Germinal center (tissue), 1 donor: ENCODE measurements at regions not wholly inside any gene's neighbourhood (a gene's known extent, or its start where the extent isn't known, plus 50 kb on each side); places are given as distances from the start of the nearest gene placed in this dataset.

Source experiments
- DNase-seq: peaks from one replicate; pipeline ENCODE4 v3.0.0; 2012; ENCODE audit warnings: mixed read lengths, low spot score

DNA sequence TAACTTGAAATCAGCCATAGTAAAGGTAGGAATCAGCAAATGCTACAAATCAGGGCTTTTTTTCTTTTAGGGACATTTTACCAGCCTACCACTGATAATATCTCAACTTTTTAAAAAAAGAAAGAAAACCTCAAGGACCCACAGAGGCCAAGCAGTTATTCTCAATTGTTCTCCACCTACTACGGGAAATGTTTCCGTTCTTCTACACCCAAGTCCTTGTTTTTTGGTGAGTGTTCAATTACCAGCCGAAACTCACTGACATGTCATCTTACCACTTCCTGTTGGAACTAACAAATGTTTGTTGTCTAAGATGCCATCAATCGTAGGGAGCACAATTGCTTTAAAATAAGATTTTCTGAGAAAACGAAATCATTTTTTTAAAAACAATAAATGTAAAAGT, 50.2 kb upstream of the CDK1 start:
- DNase-seq: no peak

DNA sequence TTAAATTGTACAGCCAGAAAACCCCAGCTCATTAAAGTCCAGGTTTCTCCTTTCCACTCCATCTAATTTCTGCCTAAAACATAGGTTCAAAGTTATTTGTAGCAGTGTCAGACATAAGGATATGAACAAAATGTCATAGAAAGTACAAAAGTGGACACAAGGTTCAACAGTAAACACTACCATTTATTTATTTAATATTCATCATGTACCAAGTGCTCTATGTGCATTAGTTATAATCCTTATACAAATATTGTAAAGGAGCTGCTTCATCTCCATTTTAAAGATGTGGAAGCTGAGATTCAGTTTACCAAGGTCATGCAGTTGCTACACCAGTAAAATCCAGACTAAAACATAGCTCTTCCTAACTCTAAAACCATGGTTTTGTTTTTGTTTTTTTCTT, 52.0 kb upstream of the CDK1 start:
- no peak for DNase-seq

DNA sequence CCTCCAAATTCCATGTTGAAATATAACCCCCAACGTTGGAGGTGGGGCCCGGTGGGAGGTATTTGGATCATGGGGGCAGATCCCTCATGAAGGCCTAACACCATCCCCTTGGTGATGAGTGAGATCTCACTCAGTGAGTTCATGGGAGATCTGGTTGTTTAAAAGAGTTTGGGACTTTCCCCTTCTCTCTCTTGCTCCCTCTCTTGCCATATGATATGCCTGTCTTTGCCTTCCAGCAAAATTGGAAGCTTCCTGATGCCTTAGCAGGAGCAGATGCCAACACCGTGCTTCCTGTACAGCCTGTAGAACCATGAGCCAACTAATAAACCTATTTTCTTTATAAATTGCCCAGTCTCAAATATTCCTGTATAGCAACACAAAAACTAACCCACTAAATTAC, 55.7 kb upstream of the CDK1 start:
- DNase-seq: no peak

DNA sequence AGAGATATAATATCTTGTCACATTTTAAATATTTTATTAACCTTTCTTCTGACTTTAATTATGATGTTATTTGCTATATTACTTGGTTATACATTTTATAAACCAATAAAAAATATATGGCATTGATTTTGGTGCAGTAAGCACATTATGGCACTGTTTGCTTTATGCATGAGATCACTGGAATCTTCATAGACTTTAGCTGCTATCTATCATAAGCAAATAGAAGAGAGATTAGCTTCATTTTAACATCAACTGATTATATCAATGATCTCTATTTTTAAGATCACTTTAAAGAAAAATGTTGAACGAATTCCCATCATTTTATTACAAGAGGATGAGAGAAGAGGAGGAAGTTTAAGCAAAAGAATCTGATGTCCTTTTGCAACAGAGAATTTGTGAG, 58.6 kb upstream of the CDK1 start:
- DNase-seq: no peak

DNA sequence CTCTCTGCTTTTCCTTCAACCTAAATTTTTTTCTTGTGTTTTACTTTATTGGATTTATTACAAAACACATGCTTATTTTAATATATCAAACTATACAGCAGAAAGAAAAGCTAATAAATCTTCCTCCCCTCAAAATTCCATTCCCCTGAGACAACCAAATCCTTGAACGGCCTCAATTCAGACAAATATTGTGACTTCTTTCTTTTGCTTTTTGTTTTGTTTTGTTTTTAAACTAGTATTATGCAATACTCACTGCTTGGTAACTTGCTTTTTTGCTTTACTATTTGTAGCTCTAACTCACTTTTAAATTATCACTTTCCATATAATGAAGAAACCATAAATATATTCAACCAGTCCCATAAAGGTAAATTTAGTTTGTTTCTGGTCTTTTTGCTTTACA, 59.4 kb upstream of the CDK1 start:
- no peak for DNase-seq

DNA sequence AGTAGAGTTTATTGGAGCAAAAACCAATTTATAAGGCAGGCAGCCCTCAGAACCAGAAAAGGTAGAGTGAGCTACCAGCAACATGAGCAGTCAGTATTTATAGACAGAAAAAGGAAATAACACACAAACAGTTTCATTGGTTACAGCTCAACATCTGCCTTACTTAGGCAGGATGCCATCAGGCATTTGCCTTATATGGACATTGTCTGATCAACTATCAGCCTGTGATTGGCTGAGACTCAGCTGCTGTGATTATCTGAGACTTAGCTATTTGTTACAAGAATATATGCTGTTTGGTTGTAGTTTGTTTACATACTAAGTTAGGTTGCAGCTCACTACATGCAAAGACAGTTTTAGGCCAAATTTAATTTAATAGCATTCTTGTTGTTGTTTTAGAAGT, 60.4 kb upstream of the CDK1 start:
- no peak for DNase-seq

DNA sequence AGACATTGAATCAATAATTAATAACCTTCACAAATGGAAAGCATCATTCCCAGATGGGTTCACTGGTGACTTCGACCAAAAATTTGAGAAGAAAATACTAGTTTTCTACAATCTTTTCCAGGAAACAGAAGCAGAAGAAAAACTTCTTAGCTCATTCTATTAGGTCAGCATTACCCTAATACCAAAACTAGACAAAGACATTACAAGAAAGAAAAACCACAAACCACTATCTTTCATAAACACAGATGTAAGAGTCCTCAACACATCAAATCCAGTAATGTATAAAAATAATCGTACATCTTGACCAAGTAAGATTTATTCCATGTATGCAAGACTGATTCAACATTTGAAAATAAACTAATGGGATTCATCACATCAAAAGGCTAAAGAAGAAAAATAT, 64.0 kb upstream of the CDK1 start:
- no peak for DNase-seq

DNA sequence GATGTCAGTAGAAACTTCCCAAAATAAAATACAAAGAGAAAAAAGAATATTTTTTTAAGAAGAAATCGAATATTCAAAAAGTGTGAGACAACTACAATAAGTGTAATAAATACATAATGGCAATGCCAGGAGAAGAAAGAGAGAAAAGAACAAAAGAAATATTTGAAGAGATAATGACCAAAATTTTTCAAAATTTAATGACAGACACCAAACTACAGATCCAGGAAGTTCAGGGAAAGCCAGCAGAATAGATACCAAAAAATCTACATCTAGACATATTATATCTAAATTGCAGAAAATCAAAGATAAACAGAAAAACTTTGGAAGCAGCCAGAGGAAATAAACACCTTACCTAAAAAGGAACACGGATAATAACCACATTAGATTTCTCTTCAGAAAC, 66.8 kb upstream of the CDK1 start:
- DNase-seq: no peak

DNA sequence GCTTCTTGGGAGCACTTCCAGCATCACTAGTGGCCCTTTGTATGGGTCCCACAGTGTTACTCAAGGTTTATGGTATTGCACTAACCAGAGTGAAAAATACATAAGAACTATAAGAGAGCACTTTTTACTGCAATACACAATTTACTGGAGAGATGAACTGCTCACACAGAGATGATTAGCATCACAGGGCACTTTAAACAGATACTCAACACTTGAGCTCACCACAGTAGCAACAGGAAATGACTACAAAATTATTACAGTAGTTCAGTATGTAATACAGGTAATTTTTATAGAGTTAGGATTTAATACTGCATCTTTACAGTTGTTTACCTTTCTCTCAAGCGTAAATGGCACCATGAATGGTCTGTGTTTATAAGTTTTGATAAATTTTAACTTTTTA, 68.2 kb upstream of the CDK1 start:
- DNase-seq: no peak

DNA sequence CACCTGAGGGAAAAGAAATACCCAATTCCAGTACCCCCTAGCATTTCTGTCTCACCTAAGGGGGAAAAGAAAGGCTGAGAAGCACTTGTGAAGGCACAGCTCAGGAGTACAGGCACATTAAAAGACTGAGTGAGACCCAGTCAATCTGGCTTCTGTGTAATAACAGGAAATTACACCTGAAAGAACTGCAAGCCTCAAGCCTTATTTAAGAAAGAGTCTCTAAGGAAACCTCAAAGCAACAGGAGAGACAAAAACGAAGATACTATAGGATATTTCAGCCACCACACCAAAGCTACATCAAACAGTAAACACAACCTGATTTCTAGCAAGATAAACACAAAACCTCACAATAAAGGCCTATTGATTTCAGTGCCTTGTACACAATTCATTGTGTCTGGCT, 69.6 kb upstream of the CDK1 start:
- DNase-seq: no peak

DNA sequence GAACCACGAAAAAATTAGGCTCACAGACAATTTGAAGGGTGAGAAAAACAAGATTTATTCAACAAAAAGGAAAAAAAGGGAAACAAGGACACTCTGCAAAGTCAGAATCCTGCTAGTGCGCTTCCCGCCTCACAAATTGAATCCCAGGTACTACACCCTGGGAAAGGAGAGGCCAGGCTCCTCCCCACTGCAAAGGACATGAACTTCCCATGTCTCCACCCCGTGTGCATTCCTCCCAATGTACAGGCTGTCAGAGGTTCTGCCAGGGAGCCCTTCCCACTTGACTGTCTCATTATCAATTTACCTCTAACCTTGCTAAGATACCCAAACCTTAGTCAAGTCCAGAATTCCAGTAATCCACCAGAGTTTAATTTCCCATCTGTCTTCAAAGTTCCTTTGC, 70.4 kb upstream of the CDK1 start:
- DNase-seq: no peak

DNA sequence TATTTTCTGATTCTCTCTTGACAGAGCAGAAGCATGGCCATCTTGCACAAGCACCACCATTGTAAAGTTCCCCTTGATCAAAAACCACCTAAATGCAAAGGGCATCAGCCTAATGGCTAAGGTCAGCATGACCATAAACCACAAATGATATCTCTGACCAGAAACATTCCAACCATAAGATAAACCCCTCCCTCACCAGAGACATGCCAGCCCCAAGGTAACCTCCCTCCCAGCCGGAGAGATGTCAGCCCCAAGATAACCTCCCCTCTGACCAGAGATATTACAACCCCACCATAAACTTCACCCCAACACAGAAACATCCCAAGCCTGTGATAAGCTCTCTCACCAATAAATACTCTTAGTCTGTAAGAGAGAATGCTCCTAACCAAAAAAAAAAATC, 72.1 kb upstream of the CDK1 start:
- no peak for DNase-seq

DNA sequence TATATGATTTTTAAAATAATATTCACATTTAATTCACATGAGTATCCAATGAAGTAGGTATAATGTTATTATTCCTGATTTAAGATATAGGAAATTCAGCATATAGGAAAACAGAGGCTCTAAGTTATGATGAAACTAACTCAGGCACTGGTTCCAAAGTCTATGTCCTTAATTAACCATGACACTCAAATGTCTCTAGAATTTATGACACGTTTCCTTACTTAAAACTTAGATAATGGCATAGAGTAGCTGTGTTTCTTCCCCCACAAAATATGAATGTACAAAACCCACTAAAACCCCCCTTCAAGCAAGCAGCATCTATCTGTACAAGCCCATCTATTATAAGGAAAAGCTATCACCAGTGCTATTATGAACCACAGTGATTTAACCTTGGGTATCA, 72.9 kb upstream of the CDK1 start:
- DNase-seq: no peak

DNA sequence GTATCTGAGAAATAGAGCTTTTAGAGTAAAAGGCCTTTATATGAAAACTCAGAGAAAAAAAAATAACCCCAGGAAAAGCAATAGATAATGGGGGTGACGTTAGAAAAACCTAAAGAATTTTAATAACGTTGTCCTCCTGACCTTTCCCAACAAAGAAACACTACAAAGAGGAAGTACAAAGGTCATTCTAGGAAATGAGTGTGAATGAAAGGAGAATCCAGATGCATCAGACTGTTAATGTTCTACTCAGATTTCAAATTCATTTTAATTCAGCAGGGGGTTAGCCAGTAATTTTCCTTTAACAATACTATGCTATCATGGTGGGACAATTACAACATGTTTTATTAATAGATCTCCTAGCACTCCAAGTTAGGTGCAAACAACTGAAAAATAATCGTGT, 73.8 kb upstream of the CDK1 start:
- no peak for DNase-seq

DNA sequence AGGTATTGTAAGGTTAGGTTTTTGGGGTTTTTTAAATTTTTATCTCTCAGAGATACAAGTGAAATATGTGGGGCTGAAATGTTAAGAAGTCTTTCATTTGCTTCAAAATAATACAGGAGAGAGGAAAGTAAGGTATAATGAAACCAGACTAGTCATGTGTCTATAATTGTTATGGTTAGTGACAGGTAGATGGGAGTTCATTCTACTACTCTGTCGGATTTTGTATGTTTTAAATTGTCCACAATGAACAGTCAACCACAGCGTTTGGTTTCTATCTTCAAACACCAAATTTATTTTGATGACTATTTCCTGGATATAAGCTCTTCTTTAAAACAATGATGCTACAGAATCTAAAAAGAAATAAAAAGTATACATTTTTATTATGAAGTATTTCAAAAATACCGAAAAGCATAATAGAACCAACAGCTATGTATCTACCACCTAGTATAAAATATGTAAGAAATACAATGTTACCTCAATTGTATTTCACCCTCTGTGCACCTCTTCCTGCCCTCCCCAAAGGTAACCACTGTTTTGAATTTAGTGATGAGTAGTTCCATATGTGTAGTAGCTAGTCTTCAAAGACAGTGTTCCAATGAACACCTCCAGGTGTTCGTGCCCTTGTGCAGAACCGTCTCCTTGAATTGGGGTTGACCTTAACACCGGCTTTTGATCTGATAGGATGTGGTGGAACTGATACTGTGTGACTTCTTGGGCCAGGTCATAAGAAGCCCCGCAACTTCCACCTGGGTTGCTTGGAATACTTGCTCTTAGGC, 74.8 kb upstream of the CDK1 start:
- DNase-seq: no peak

DNA sequence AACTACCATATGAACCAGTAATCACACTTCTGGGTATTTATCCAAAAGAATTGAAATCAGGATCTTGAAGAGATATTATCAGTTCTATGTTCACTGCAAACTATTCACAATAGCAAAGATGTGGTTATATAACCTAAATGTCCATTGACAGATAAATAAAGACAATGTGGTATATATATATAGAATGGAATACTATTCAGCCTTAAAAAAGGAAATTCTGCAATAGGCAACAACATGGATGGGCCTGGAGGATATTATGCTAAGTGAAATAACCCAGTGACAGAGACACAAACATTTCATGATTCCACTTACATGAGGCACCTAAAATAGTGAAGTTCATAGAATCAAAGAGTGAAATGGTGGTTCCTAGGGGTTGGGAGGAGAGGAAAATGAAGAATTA, 90.6 kb upstream of the CDK1 start:
- no peak for DNase-seq

DNA sequence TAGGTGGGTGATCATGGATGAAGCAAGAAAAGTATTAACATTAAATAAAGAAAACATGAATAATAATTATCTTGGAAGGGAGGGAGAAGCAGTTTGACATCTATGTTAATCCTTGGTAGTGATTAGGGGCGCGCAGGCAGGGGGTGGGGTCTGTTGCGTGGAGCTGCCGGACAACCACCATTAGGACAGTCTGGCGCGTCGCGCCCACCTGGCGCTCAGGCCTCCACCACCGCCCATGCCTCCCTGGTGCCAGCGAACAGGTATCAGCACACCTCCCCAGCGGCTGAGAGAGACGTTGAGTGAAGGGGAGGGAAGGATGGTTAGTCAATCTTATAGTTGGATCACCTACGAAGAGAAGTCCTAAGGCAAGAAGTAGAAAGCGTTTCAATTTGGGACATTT, 94.2 kb upstream of the CDK1 start:
- no peak for DNase-seq

DNA sequence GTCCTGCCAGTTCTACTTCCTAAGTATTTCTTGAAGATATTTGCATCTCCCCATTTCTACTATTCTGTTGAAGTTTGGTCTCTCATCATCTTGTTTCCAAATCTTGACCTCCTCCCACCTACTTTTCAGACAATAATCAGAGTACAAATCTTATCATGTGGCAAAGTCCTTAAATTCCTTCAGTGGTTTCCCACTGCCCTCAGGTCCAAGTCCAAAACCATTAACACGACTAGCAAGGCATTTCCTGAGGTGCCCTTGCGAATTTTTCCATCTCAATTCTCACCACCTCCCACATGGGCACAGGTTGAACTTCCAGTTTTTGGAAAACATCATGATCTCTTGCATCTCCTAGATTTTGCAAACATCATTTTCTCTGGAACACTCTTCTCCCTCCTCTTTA, 97.2 kb upstream of the CDK1 start:
- DNase-seq: no peak

DNA sequence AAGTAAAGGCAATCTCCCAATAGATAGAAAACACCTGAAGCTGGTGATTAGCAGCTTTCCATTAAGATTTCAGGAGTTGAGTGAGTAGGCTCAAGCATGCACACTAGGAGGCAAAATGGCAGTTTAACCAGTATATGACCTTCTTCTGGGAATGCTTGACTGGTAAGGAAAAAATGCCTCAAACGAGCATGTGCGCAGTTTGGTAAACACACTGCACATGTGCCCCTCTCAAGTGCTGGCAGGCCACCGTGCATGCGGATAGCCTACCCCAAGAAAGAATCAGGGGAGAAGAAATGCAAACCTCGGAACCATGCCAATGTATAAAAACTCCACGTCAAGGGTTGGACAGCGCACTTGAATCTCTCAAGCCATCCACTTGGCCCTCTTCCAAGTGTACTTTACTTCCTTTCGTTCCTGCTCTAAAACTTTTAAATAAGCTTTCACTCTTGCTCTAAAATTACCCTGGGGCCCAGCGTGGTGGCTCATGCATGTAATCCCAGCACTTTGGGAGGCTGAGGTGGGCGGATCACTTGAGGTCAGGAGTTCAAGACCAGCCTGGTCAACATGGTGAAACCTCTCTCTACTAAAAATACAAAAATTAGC, 98.8 kb upstream of the CDK1 start:
- DNase-seq: no peak

DNA sequence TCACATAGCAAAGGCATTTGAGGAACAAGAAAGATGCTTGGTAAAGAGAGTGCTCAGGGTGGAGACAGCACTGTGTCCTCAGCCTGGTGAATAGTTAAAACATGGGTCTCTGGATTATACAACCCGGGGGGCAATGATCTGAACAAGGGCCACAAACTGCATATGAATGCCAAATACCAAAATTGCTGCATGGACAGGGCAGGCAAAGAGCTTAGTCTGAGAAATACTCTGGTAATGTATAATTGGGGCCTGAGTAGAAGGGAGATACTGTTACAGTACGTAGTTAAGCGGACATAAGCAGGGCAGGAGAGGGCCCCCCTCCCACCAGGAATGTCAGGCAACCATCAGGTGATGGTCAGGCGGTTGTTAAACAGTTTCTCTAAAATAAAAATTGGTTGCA, 99.3 kb upstream of the CDK1 start:
- DNase-seq: no peak

DNA sequence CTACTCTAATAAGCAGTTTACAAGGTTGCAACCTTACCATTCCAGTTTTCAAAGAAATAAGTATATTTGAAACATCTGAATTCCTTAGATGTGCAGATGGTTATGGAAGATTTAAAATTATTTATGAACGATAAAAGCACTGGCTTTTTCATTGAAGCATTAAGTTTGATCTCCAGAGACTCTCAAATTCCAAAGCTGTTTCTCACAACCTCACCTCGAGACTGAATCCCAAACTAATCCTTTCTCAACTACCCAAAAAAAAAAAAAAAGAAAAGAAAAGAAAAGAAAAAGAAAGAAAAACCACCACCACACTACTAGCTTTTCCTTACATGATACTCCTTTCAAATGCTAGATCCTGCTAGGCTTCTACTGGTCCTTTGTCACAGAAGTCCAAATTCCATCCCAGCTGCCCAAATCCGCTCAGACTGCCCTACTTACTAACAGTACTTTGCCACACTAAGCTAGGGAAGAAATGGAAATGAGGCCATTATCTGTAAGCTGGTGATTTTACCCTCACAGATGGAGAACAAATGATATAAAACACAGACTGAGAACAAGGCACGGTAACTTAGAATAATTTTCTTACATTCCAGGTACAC, 100.6 kb upstream of the CDK1 start:
- no peak for DNase-seq

DNA sequence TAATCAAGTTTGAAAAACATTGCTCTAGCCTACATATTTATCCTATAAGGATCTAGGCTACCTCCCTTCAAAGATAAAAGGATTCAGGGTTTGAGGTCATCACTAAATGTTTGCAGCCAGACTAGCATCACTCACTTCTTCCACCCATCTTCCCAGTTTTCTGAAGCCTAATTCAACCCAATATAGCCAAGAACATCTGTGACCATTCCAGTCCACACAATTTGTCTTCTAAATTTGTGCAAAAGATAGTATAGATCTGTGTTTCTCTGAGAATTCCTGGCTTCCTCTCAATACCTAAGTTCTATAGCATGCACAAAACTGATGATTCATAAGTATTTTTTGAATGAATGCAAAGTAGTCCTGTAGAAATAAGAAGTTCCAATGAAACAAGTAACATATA, 103.0 kb upstream of the CDK1 start:
- no peak for DNase-seq

DNA sequence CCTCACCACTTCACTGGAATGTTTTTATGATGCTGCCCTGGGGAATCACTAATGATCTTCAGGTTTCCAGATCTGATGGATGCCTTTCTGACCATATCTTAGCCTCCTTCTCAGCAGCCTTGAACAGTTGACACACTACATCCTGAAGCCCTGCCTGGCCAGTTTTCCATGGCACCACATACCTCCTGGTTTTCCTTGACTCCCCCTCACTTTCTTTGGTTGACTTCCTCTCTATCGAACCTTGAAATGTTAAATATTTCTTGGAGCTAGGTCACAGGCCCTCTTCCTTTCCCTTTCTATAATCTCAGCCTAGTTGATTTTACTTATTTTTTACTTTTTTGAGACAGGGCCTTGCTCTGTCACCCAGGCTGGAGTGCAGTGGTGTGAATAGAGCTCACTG, 108.8 kb upstream of the CDK1 start:
- no peak for DNase-seq

DNA sequence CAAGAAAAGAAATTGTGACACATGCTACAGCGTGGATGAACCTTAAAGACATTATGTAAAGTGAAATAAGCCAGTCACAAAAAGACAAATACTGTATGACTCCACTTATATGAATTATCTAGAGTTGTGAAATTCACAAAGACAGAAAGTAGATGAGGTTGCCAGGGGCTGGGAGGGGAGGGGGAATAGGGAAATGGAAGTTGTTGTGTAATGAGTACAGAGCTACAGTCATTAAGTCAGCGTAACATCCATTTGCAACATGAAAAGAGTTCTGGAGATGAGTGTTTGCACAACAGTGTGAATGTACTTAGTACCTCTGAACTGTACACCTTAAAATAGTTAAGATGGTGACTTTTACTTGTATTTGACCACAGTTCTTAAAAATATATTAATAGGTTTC, 112.1 kb upstream of the CDK1 start:
- DNase-seq: no peak
